ENCODE measurements at regions not wholly inside any gene's neighbourhood (a gene's known extent, or its start where the extent isn't known, plus 50 kb on each side); places are given as distances from the start of the nearest gene placed in this dataset.

DNA sequence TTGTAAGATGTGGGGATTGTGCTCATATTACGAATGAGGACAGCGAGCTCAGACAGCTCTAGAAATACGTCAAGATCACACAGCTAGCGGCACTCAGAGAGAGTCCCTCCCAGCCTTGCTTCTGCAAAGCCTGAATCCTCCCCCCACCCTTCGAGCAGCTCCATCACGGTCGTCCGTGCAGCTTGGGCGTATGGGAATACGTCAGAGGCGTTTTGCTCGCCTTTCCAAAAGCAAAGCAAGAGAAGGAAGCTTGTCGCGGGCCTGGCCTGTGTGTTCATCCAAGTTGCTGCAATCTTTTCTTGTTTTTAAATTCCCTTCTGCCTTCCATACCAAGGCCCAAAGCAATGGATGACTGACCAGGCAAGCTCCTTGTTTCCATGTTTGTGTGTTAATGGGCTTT is 125.5 kb upstream of the IRF2BP2 start:
- no peak for DNase-seq (ENCODE audit: low read depth, low spot score)

DNA sequence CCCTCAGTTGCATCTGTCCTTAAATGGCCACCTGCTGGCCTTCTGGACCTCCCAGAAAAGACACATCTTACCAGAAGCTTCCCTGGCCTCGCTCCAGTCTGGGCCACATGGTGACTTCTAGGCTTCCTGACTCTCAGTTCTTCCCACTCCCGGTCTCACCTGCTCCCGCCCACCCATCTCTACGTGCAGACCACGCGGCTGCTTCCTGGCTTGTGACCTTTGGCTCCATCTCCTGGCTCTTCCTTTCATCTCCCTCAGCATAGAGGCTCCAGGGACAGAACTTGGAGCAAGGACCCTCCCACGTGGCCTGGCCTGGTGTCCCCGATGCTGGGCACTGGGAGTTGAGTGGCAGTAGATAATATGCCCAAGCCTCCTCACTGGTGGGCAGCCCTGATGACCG is 124.9 kb upstream of the IRF2BP2 start:
- DNase-seq (ENCODE audit: low read depth, low spot score) = no peak

DNA sequence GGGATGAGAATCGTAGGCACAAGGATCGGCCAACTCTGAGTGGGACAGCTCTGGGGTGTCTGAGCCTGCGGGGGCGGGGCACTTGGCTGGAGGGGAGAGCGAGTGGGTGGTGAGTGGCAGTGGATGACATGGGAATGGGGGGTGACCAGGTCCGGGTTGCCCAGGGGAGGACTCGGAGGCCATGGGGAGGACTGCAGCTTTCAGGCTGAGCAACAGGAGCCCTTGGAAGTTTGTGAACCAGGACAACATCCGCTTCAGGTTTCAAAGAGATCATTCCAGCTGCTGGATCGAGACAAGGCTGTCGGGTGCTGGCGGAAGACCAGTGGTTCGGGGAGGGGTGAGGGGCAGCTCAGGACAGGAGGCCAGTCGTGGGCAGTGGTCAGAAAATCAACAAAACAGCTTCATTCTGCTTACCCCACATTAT is 124.4 kb upstream of the IRF2BP2 start:
- DNase-seq (ENCODE audit: low read depth, low spot score) = no peak

DNA sequence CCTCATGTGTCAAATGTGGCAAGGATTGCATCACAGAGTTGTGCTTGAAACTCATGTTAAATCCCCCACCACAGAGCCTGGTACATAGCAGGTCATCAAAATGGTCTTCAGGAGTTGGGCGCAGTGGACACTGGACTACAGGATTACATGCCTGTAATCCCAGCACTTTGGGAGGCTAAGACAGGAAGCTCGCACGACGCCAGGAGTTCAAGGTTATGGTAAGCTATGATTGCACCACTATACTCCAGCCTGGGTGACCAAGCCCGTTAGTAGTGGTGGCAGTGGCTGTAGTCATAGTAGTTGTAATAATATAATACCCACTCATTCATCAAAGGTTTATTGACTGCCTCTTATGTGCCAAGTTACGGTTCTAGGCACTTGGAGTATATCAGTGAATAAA is 123.4 kb upstream of the IRF2BP2 start:
- DNase-seq (ENCODE audit: low read depth, low spot score) = no peak

DNA sequence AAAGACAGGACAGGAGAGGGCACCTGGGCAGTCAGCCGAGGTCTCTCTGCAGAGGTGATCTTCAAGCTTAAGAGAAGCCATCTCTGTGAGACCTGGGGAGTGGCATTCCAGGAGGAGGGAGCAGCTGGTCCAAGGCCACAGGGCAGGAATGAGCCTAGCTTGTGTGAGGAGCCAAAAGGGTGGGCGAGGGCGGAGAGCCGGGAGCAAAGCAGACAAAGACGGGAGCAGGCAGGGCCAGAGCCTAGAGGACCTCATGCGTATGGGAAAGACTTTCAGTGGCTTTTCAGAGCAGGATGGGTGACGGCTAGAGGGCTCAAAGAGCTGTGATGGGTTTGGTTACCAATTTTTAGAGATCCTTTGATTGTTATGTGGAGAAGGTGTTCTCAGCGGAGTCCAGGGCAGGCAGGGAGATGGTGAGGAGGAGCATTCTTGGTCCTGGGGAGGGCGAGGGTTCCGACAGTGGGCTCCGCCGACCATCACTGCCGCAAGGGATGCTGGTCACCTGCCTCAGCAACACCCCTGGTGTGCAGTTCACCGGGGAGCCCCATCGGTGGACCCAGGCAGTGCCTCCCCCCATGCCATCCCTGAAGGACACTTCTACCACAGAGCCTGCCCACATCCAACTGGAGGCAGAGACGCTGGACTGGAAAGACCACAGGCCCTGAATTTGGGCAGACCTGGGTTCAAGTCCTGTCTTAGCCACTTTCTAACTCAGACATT is 122.9 kb upstream of the IRF2BP2 start:
- DNase-seq (ENCODE audit: low read depth, low spot score) = no peak

DNA sequence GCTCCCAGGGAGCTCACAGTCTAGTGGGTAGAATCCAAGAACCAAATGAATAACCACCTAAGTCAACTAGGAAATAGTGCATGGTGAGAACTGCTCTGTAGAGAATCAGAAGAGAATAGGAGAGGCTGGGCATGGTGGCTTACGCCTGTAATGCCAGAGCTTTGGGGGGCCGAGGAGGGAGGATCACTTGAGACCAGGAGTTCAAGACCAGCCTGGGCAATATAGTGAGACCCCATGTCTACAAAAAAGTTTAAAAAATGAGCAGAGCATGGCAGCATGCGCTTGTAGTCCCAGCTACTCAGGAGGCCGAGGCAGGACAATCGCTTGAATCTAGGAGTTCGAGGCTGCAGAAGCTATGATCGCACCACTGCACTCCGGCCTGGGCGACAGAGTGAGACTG is 122.3 kb upstream of the IRF2BP2 start:
- DNase-seq (ENCODE audit: low read depth, low spot score) = no peak

DNA sequence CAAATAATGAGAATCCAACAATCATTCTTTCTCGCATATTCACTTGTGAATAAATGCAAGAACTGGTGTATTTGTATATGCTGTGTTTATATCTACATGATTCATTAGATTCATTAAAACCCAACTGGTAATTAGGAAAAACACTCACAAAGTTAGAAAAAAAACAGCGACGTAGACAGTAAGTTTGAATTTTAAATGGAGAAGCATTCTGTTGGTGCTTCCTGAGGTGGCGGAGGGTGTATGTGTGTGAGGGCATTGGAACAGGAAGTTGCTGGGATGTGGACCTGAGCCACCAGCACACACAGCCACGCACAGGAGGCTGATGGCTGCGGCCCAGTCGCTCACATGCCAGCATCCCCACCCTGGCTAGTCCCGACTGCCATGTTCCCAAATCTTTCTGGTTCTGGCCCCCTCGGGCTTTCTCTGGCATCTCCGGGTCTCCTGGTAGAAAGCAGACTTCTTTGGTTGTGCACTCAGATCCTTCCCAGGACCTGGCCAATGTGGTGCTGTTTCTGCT is 121.6 kb upstream of the IRF2BP2 start:
- DNase-seq (ENCODE audit: low read depth, low spot score) = no peak

DNA sequence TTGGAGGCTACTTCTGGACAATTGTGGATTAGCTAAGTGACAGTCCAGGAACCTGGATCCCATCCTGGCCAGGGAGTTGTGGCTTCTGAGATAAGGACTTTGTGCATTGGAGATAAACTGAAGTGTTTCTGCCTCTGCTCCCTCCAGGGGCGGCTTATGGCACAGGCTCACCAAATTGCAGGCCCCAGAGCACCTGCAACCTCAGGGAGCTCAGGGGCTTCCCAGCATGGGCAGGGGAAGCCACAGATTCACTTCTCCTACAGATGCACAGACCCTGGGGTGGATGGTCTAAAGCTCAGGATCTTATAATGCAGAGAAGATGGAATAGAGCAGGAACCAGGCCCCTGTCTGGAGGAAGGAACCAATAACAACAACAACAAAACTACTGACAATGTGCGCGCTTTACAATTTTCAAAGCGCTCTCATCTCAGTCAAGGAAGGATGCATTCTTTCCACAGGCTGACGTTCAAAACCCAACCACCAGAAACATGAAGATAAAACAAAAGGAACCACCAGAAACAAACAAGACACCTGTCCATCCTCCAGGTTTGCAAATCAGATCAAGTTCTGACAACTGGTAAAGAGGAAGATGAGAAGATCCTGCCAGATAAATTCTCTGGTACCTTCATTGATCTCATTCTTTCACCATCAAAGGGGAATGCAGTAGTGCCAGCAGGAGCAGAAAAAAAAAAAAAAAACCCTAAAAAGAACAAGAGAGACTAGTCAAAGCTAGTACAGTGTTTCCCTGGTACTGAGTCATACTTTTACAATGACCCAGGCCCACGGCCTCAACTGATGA is 121.0 kb upstream of the IRF2BP2 start:
- no peak for DNase-seq (ENCODE audit: low read depth, low spot score)

DNA sequence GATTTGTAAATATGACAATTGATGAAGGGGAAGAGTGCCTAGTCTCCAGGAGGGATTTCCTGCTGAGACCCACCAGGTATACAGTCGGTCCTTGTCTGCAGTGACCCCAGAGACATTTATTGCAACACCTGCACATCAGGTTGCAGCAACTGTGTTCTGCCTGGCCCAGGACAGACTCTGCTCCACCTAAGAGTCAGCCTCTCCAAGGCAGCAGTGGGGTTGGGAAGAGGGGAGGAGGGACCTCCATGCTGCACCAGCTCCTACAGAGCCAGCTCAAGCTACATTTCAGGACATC is 120.4 kb upstream of the IRF2BP2 start:
- DNase-seq (ENCODE audit: low read depth, low spot score) = no peak

DNA sequence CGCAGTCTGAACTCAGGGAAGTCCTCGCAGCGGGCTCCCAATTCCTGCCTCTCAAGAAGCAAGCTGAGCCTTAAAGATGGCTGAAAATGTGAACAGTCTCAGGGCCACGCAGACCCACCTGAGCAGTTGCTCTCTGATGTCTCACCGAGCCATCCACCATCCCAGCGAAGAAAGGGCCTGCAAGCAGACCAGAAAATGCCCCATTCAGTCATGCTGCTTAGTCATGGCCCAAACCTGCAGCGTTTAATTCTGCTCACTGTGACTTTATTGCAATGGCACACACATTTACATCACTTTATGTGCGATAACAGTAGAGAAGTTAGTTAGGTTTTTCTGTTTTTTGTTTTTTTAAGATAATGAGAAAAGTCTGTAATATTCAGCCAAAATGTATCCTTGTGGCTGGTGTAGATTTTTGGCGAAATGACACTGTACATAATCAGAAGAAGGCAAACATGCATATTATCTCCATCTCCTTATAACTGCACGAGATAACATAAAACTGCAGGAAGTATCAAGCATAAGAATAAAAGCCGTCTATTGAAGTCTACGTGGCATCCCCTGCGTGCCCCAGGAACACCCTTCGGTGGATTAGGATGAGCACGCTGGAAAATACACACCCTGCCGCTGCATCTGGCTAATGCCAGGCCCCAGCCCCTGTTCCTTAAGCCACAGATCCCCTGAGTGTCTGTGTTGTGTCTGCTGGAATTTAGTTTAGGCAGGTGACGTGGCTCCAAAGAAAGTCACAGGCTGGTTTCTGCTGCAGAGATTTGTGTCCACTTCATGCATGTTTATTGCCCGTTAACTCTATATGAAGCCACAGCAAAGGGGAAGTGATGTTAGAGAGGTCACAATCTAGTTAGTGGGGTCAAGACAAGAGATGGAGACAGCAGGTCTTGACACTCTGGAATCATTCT is 119.8 kb upstream of the IRF2BP2 start:
- no peak for DNase-seq (ENCODE audit: low read depth, low spot score)

DNA sequence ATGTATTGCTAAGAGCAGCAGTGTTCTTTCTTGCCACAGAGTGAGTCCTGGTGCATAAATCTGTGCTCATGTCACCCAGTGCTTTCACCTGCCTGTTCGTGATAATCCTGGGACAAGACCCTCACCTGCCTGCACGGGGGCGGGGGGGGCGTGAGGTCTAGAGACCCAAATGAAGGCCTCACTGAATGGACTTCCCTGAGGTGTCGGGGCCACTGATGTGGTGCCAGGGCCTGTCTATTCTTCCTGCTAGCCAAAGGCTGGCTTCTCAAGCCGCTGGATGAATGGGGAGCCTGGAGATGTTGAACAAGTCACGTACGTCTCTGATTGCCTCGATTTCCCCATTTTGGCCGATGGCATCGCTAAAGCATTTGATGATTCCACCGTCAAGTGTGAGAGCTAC is 118.8 kb upstream of the IRF2BP2 start:
- no peak for DNase-seq (ENCODE audit: low read depth, low spot score)

DNA sequence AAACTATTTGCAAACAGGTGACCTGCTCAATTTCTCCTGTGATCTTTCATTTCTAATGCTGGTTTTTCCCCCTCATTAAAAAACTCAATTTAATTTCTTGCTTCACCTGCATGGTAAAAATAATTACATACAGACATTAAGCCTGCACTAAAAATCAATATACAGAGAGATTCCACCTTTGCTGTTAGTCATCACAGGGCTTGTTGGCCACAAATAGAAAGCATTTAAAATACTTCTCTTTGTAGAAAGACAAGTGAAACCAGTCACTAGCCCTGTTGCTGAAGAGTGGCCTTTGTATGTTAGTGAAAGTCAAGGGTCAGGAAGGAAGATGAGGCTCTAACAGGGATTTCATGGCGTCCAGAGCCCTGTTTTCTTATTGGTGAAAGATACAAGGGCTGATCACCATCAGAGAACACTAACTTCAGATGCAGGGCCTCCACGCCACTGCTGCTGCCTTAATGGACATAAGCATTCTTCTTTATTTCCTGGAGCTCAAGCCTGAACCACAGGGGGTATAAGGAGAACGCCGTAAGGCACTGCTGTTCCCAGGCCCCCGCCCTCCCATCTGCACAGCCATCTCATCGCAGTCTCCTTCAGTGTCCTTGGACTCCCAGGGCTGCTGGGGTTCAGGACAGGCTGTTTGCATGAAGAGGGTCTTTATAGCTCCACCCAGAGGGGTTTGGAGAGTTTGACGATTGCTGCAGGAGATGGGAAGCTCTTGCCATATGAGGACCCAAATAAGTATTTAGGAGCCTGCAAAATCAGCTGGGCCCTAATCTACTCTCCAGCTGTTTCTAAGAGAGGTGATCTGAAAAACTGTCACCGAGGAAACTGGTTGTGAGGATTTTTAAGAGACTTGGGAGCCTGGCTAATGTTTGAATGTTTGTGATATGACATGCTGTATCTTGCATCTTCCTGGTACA is 117.3 kb upstream of the IRF2BP2 start:
- DNase-seq (ENCODE audit: low read depth, low spot score) = no peak

DNA sequence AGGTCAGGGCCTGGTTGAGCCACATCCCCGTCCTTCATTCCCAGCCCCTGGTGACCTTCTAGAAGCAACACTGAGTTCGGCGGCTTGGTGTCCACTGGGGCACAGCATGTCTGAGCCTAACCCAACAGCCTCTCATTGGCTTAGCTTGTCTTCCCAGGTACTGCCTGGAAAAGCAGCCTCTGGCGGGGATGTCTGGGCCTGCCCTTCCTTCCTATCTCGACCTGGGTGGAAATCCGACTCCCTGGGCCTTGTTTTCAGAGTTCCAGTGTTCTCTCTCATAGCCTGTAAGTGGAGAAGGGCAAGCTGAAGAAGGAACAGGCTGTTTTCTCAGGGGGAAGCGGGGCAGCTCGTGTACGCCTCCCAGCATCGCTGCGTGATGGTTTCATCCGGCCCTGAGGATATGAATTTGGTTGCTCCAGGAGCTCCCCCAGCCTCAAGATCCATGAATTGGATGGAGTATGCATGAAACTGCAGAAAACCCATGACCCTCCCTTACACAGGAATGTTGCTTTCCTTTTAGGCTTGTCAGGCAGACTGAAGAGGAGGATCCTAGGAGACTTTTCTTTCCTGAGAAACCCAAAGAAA is 116.5 kb upstream of the IRF2BP2 start:
- no peak for DNase-seq (ENCODE audit: low read depth, low spot score)

DNA sequence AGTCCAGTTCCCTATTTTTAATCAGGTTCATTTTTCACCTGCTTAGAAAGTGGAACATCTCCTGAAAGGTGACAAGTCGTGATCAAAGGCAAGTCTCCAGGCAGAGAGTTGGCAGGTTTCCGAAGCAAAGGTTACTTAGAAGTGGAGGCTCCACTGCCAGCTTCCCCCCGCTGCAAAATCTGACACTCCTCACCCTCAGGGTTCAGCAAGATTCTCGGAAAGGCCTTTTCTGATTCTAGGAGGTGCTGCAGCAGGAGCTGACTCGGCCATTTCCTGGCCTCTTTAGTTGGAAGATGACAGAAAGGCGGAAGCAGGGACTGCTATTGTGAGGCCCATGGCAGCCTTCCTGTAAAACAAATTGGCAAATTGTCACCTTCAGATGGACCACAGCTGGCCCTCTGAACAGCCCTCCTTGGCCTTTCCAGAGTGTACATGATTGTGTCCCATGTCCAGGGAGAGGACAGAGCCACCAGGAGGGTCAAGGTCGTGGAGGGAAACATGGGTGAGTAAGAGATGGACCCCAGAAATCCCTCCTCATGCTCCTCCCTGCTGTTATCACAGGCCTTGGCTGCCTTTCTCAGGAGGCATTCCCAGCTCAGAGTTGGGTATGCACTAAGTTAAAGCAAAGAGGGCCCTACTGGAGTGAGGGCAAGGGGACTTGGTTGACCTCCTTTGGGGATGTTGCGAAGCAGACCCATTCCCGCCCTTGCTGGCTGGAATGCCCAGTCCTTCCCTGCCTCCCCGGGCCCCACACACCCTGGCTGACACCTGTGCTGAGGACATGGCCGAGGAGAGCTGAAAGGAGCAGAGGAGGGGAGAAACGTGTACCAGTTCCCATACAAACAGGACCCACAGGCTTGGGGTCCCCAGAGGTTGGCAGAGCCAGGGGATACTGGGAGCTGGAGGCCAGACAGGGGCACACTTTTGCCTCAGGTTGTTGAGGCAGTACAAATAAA is 115.5 kb upstream of the IRF2BP2 start:
- DNase-seq (ENCODE audit: low read depth, low spot score) = no peak

DNA sequence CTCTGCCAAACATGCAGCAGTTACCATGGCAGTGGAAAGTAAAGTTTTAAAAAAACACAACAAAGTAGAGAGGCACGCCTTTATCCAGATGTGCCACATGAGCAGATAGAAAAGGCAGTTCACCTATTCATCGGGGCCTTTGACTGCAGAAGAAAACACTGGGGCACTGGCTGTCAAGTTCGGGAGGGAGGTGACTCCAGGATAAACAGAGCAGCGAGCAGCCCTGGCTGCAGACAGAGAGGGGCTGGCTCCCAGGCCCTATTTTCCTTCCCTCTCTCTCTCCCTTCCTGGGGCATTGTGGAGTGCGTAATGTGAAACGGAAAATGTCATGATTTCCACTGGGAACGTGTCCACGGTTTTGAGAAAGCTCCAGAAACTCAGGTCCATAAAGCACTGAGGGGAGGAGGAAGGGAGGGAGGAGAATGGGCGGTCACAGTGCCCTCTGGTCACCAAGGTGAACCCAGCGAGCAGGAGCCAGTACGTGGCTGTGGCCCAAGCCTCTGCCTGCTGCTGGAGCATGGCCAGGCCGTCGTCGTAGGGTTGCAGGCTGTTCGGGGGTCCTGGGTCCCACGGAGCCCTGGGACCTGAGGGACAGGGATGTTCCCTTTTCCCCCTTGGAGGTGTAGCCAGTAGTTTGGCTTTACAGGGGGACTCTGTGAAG is 114.7 kb upstream of the IRF2BP2 start:
- DNase-seq (ENCODE audit: low read depth, low spot score) = no peak

DNA sequence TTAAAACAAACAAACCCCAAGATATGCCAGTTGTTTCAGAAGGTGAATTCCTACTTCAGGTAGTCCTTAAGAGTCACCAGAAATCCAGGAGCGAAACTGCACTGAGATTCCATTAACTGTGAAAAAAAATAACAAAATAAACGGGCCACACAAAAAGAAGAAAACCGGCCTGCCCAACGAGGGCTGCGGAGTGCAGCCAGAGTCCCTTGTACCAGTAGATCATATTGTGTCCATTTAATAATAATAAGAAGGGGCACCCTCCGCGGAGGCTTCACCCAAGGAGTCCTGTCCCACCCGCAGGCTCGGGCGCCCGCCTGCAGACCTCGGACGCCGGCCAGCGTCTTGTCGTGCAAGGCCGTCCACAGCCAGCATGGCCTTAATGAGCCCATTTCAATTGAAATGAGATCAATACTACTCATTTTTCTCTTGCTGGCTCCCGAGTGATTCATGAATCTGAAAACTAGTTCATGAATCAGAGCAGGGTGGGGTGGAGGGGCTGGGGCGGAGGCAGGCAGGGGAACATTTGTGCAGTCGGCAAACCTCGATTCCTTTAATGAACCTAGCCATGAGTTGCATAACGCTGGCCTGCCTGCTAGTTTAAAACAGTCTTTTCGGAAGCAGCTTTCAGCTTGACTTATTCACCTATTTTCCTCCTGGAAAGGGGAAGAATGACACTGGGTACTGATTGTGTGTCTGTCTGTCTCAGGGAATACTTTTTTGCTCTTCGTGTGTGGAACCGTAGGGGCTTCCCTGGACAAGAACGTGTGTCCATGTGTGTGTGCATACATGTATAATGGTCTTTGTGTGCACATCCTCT is 113.1 kb upstream of the IRF2BP2 start:
- DNase-seq (ENCODE audit: low read depth, low spot score) = peak; percentile 36

DNA sequence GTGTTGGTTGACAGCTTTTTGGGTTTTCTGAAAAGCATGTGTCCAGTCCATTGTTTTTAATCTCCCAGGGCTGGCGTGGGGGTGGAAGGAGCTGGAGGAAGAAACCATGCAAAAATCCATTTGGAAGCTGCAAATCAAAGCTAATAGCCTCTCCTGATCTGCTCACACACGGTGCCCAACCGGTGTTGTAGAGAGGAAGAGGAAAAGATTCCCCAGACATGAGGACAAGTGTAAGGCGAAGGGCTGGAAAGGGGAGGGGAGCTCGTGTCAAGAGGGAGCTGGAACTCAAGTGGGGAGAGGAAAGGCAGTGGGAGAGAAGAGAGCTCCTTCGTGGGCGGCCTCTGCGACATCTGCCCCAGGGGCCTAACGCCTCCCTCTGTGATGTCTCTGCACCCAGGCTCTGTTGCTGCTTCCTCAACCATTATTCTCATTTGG is 112.3 kb upstream of the IRF2BP2 start:
- no peak for DNase-seq (ENCODE audit: low read depth, low spot score)

Data from activated CD4-positive, CD25-positive, alpha-beta regulatory T cell treated with anti-CD3 and anti-CD28 coated beads, Interleukin-2, amount 50 U/mL, for 16 hours (primary cell).